ENCODE measurements at regions not wholly inside any gene's neighbourhood (a gene's known extent, or its start where the extent isn't known, plus 50 kb on each side); places are given as distances from the start of the nearest gene placed in this dataset.

DNA sequence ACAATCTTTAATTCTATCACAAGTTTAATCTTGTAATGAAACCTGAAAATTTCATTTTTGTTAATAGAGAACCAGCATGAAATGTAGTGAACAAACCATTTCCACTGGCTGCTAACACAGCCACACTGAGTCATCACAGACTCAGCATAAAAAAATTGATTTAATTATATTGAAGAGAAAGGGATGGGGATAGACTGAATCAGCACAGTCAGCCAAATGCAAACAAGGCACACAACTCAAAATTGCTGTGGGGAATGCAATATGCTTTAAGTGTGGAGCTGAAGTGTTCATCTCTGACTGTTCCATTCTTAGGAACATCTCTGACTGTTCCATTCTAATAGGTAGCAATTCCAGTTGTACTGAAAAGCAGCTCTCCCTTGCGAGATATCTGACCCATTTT, 299.8 kb downstream of the MRPL39 start:
- H3K27ac ChIP-seq (replicated peaks) = no peak overlapping the region
- H3K9me3 ChIP-seq (replicated peaks) = peaks cover 40% of the 10 kb centered on the region
- intact Hi-C loops (cut with micrococcal nuclease) = no loop called here
- TF ChIP-seq, protein P1, sequence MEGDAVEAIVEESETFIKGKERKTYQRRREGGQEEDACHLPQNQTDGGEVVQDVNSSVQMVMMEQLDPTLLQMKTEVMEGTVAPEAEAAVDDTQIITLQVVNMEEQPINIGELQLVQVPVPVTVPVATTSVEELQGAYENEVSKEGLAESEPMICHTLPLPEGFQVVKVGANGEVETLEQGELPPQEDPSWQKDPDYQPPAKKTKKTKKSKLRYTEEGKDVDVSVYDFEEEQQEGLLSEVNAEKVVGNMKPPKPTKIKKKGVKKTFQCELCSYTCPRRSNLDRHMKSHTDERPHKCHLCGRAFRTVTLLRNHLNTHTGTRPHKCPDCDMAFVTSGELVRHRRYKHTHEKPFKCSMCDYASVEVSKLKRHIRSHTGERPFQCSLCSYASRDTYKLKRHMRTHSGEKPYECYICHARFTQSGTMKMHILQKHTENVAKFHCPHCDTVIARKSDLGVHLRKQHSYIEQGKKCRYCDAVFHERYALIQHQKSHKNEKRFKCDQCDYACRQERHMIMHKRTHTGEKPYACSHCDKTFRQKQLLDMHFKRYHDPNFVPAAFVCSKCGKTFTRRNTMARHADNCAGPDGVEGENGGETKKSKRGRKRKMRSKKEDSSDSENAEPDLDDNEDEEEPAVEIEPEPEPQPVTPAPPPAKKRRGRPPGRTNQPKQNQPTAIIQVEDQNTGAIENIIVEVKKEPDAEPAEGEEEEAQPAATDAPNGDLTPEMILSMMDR (IDR thresholded peaks at IDR 0.05; ENCODE audit: borderline replicate concordance) = no peak
- H3K4me1 ChIP-seq = no peaks in the 10 kb centered on the region
- no peaks in the 10 kb centered on the region for H3K36me3 ChIP-seq
- DNase-seq = no peak
- H3K4me3 ChIP-seq = no peak overlapping the region
- no peaks in the 10 kb centered on the region for H3K27me3 ChIP-seq (ENCODE audit: low read depth)

- no peak for DNase-seq
- H3K27ac ChIP-seq (replicated peaks) = no peak overlapping the region
- no peaks in the 10 kb centered on the region for H3K36me3 ChIP-seq
- H3K4me3 ChIP-seq = no peak overlapping the region
- intact Hi-C loops (cut with micrococcal nuclease) = no loop called here
- peaks cover 18% of the 10 kb centered on the region for H3K9me3 ChIP-seq (replicated peaks)
- no peaks in the 10 kb centered on the region for H3K27me3 ChIP-seq (ENCODE audit: low read depth)
- TF ChIP-seq, protein P1 (IDR thresholded peaks at IDR 0.05; ENCODE audit: borderline replicate concordance) = no peak
- no peaks in the 10 kb centered on the region for H3K4me1 ChIP-seq
Measured at GRCh38 chr21:25304611-25305010, 302.7 kb downstream of the MRPL39 start.

GRCh38 chr21:25300632-25301031, 306.6 kb downstream of the MRPL39 start:
- intact Hi-C loops (cut with micrococcal nuclease) = no loop called here
- Histone ChIP-seq H3K27me3 (ENCODE audit: low read depth) (no peaks in the 10 kb centered on the region), H3K4me3 (no peak overlapping the region), H3K27ac (replicated peaks) (no peak overlapping the region), H3K4me1 (no peaks in the 10 kb centered on the region), H3K36me3 (no peaks in the 10 kb centered on the region), H3K9me3 (replicated peaks) (peaks cover 9% of the 10 kb centered on the region)
- TF ChIP-seq, protein P1 (IDR thresholded peaks at IDR 0.05; ENCODE audit: borderline replicate concordance) = no peak
- DNase-seq = no peak

DNA sequence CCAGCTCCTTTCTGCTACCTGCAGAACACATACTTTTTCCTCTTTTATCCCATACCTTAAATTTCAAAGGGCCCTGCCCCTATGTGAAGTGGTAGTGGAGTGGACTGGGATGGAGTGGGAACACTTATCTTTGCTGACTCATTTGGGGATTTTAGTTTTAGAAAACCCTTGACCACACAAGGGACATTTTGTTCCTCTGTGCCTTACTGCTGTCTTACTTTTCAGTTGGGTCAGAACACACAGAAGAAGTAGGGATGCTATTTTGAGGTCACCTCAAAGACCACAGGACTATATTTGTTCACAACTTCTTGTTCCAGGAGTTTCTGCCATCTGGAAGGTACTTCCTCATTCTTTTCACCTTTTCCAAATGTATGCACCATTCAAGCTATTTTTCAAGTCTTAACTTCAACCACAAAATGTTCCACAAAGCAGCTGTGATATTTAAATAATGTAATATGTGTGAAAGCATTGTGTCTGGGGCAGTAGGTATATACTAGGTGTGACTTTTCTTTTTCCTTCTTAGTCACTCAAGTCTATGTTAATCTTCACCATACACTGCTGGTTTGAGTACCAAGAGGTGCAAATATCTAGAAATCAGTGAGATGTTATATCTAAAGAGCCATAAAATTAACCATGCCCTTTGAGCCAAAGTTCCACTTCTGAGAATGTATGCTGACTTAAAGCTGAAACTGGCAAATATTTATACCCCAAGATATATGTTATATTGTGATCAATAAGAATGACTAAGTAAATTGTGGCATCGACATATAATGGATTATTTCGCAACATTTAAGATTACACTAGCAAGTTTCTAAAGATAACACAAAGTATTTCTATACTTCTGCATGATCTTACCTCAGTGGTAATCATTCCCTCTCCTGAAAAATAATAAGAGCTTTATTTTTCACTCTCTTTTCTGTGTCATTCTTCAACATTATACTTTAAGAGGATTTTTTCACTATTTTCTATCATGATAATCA, 308.5 kb downstream of the MRPL39 start:
- DNase-seq = no peak
- H3K4me1 ChIP-seq = no peaks in the 10 kb centered on the region
- intact Hi-C loops (cut with micrococcal nuclease) = no loop called here
- H3K9me3 ChIP-seq (replicated peaks) = peaks cover 9% of the 10 kb centered on the region
- TF ChIP-seq, protein P1 (IDR thresholded peaks at IDR 0.05; ENCODE audit: borderline replicate concordance) = no peak
- no peak overlapping the region for H3K27ac ChIP-seq (replicated peaks)
- H3K4me3 ChIP-seq = no peak overlapping the region
- H3K36me3 ChIP-seq = no peaks in the 10 kb centered on the region
- H3K27me3 ChIP-seq (ENCODE audit: low read depth) = no peaks in the 10 kb centered on the region

DNA sequence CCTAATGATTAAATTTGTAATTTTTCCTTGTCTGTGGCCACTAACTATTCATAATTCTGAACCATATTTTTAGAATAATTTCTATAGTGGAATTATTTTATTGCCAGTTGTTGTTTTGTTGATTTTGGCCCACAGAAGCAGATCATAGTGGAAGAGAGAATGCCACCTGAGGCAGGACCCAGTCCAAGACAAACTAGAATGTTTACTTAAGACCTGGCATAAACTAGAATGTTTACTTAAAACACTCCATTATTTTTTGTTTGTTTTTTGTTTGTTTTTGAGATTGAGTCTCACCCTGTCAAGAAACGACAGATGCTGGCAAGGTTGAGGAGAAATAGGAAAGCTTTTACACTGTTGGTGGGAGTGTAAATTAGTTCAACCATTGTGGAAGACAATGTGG, 310.2 kb downstream of the MRPL39 start:
- TF ChIP-seq, protein P1 (IDR thresholded peaks at IDR 0.05; ENCODE audit: borderline replicate concordance) = no peak
- Histone ChIP-seq H3K9me3 (replicated peaks) (peaks cover 9% of the 10 kb centered on the region), H3K36me3 (no peaks in the 10 kb centered on the region), H3K4me3 (no peak overlapping the region), H3K27ac (replicated peaks) (no peak overlapping the region), H3K27me3 (ENCODE audit: low read depth) (no peaks in the 10 kb centered on the region), H3K4me1 (no peaks in the 10 kb centered on the region)
- intact Hi-C loops (cut with micrococcal nuclease) = no loop called here
- DNase-seq = no peak

Measured in left ventricle myocardium inferior (tissue), 1 donor.